ENCODE measurements at regions not wholly inside any gene's neighbourhood (a gene's known extent, or its start where the extent isn't known, plus 50 kb on each side); places are given as distances from the start of the nearest gene placed in this dataset.

DNA sequence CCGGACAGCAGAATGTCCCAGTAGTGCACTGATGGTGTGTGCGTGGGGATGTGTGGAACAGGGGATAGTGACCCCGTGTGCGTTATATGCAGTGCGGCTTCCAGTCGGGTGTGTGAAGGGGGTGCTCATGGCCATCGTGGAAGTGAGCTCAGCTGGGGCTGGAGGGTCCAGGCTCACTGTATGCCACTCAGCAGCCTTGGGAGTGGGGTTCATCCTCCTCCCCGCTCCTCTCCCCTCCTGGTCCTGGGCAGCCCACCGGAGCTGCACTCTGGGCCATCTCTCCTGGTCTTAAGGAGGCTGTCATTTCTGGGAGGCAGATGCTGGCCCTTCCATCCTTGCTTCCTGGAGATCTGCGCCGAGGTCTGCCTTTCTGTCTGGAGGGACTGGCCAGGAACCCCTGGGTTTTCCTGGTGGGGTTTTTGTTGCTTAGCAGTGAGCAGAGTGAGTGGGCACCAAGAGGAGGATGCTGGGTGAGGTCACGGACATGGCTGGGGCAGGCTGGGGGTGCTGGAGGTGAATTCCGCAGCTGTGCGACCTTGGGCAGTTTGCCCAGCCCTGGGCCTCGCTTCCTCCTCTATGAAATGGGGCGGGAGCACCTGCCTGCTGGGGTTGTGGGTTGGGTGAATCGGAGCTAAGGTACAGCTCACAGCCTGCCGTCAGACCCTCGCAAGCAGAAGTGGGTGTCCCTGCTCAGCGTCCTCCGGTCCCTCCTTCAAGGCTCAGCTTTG, 164.1 kb downstream of the SEC14L1 start:
- peaks cover 28% of the 10 kb centered on the region for H3K4me1 ChIP-seq (ENCODE audit: control insufficient read depth, insufficient read depth, low read length)
- H3K9me3 ChIP-seq (ENCODE audit: control insufficient read depth, low read length) = no peaks in the 10 kb centered on the region
- H3K27me3 ChIP-seq (ENCODE audit: control insufficient read depth, insufficient read depth, low read length) = no peaks in the 10 kb centered on the region
- H3K36me3 ChIP-seq (ENCODE audit: control insufficient read depth, insufficient read depth, low read length) = no peaks in the 10 kb centered on the region
- H3K4me3 ChIP-seq (ENCODE audit: low read length) = no peak overlapping the region
- no peak overlapping the region for H3K9ac ChIP-seq (ENCODE audit: low read length)

DNA sequence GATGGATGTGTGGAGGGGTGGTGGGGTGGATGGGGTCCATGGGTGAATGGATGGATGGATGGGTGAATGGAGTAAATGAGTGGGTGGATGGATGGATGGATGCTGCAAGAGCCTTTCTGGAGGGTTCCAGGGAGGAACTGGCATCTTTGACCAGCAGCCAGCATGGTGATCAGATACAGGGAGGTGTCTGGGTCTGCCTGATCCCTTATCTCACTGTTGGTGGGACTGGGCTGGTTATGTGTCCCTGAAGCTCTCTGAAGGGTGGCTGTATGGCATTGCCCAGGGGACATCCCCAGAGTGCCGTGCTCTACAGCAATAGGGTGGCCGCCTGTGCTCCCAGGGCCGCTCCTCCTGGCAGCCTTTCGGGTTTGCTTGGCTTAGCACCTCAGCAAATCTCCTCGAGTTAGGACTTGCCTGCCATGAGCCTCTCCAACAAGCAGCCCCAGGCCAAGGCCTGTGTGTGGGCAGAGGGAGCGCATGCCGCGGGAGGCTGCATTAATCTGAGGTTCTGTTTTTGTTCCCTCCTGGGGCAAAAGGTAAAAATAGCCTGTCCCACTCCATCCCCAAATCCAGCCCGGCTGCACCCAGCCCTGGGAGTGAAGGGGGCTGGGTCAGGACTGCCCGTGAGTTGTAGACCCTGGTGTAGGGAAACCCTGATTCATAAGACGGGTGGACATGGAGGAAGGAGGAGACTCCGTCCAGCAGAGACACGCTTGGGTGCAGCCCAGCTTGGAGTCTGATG, 165.4 kb downstream of the SEC14L1 start:
- no peaks in the 10 kb centered on the region for H3K36me3 ChIP-seq (ENCODE audit: control insufficient read depth, insufficient read depth, low read length)
- H3K4me1 ChIP-seq (ENCODE audit: control insufficient read depth, insufficient read depth, low read length) = peaks cover 22% of the 10 kb centered on the region
- H3K27me3 ChIP-seq (ENCODE audit: control insufficient read depth, insufficient read depth, low read length) = no peaks in the 10 kb centered on the region
- H3K9me3 ChIP-seq (ENCODE audit: control insufficient read depth, low read length) = no peaks in the 10 kb centered on the region
- H3K4me3 ChIP-seq (ENCODE audit: low read length) = no peak overlapping the region
- no peak overlapping the region for H3K9ac ChIP-seq (ENCODE audit: low read length)

DNA sequence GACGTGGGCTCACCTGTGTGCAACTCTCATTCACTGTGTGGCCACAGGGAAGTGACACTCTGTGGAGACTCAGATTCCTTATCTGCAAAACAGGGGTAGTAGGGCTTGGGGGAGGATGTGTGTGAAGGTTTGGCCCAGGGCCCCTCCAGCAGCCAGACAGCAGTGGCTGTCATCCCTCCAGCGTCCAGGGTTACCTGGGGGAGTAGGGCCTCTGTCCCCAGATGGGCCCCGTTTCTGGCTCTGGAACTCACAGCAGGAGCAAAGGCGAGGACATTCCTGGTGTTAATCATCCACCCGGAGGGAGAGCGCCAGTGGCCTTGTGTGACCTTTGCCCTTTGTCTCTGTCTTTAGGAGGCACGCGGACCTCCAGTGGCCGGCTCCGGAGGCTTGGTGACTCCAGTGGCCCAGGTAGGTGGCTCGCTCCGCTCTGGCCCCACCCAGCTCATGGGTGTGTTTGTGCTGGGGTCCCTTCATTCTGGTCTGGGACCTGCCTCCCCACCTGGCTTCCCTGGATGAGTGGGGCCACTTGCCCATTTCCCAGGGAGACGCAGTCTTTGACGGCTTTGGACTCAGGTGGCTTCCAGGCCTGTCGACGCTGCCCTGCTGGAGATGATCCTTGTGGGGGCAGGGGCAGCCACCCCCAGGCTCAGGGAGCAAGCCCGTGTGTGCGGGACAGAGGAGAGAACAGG, 166.2 kb downstream of the SEC14L1 start:
- H3K36me3 ChIP-seq (ENCODE audit: control insufficient read depth, insufficient read depth, low read length) = no peaks in the 10 kb centered on the region
- no peak overlapping the region for H3K9ac ChIP-seq (ENCODE audit: low read length)
- H3K9me3 ChIP-seq (ENCODE audit: control insufficient read depth, low read length) = no peaks in the 10 kb centered on the region
- H3K27me3 ChIP-seq (ENCODE audit: control insufficient read depth, insufficient read depth, low read length) = no peaks in the 10 kb centered on the region
- H3K4me3 ChIP-seq (ENCODE audit: low read length) = no peak overlapping the region
- peaks cover 14% of the 10 kb centered on the region for H3K4me1 ChIP-seq (ENCODE audit: control insufficient read depth, insufficient read depth, low read length)

DNA sequence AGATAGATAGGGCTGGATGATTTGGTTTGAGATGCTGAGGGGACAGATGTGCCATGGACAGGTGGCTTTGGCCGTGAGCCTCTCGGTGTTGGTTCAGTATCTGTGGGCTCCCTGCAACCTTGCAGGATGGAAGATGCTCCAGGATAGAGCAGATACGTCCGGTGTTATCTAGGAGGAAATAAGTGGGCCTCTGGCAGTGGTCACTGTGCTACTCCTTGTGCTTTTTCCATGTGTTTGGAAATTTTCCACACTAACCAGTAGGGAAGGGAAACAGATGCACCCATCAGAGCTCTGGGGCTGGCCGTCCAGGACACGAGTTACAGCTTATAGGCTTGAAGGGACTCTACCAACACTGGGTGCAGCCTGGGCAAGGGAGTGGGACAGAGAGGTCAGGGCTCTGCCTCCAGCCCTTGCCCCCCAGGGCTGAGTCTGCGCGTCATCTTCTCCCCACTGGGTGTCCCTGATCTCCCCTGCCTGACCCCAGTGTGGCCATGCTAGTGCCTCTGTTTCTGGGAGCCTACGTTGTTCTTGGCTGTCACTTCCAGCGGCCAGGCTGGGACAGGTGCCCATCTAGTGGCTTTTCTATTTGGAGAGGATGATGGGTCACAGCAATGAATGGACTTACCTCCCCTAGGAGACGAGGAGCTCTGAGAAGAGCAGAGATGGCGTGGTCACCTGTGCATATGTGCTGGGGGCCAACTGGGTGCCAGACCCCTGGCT, 166.9 kb downstream of the SEC14L1 start:
- no peaks in the 10 kb centered on the region for H3K9me3 ChIP-seq (ENCODE audit: control insufficient read depth, low read length)
- H3K27me3 ChIP-seq (ENCODE audit: control insufficient read depth, insufficient read depth, low read length) = no peaks in the 10 kb centered on the region
- no peak overlapping the region for H3K4me3 ChIP-seq (ENCODE audit: low read length)
- no peak overlapping the region for H3K9ac ChIP-seq (ENCODE audit: low read length)
- H3K36me3 ChIP-seq (ENCODE audit: control insufficient read depth, insufficient read depth, low read length) = peaks cover 3% of the 10 kb centered on the region
- H3K4me1 ChIP-seq (ENCODE audit: control insufficient read depth, insufficient read depth, low read length) = peaks cover 12% of the 10 kb centered on the region

DNA sequence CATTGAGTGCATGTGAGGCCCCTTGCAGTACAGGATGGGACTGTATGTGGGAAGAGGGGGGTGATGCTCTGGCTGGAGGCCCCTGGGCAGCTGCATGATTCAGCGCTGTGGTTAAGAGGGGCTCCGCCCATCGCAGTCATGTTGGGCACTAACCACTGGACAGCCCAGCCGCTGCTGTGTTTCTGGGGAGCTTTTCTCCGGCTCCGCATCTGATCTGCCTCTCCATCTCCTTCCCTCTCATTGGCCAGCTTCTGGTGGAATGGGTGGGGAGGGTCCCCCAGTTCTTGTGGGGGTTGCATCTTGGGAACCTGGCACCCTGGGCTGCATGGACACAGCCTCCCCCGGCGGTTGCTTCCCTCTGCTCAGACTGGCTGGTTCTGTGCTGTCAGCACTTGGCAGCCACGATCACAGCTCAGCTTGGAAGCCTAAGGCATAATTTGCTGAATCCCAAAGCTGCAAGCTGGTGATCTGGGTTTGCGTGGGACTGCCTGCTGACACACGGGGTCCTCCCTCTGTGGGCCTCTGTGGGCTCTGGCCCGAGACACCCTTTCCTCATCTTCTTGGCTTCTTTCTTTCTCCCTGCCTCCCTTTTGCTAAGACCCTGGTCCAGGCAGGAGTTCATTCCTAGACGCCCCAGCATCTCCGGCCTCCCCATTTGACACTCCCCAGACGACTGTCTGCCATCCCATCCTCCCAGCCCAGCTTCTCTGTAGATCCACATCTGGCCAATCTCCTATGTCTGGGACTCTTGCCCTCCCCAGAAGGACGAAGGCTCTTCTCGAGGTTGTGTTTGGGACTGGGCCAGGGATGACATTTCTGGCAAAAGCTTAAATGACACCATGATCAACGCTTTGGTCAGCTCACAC, 168.3 kb downstream of the SEC14L1 start:
- Histone ChIP-seq H3K9ac (ENCODE audit: low read length) (no peak overlapping the region), H3K4me1 (ENCODE audit: control insufficient read depth, insufficient read depth, low read length) (peaks cover 22% of the 10 kb centered on the region), H3K27me3 (ENCODE audit: control insufficient read depth, insufficient read depth, low read length) (no peaks in the 10 kb centered on the region), H3K36me3 (ENCODE audit: control insufficient read depth, insufficient read depth, low read length) (peaks cover 4% of the 10 kb centered on the region), H3K9me3 (ENCODE audit: control insufficient read depth, low read length) (no peaks in the 10 kb centered on the region), H3K4me3 (ENCODE audit: low read length) (no peak overlapping the region)

DNA sequence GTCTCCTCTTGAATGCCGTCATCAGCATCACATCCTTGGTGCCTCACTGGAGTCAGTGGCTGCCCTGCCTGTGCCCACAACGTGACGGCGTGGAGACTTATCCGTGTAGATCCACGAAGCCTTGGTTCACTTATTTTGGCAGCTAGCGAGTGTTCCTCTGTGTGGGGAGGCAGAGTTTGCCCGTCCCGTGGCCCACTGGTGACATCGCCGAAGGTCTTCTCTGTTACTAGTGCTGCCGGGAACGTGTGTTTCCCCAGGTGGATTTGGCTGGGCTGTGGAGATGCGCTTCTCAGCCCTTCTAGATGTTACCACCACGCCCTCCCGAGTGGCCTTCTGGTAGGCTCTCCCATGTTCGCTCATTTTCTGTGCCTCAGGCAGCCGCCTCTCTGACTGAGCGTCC, 169.6 kb downstream of the SEC14L1 start:
- H3K4me1 ChIP-seq (ENCODE audit: control insufficient read depth, insufficient read depth, low read length) = peaks cover 22% of the 10 kb centered on the region

DNA sequence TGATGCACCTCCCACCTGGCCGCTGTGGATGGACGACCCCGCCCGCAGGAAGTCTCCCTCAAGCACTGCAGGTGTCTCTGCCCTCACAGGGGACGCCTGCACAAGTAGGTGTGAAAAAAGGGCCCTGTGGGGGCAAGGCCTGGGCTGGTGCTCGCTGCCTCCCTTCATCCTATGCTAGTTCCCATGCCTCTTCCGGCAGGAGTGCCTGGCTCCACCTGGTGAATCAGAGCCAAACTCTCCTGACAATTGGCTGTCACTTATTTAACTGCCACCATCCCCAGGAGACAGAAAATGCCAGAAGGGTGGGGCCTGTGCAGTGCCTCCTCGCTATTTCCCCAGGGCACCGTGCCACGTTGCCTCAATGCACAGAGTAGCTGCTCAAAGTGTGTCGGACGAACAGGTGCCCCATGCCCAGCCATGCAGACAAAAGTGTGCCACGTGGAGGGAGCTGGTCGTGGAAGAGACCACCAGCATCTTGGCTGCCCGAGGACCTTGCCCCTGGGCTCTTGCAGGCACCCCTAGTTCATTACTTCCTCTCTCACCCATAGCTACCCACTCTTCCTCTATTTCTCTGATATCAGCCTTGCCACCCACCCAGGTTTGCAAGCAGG, 170.7 kb downstream of the SEC14L1 start:
- Histone ChIP-seq H3K9ac (ENCODE audit: low read length) (no peak overlapping the region), H3K4me3 (ENCODE audit: low read length) (no peak overlapping the region), H3K9me3 (ENCODE audit: control insufficient read depth, low read length) (no peaks in the 10 kb centered on the region), H3K36me3 (ENCODE audit: control insufficient read depth, insufficient read depth, low read length) (peaks cover 4% of the 10 kb centered on the region), H3K27me3 (ENCODE audit: control insufficient read depth, insufficient read depth, low read length) (no peaks in the 10 kb centered on the region), H3K4me1 (ENCODE audit: control insufficient read depth, insufficient read depth, low read length) (peaks cover 17% of the 10 kb centered on the region)

More for the DNA sequence above, 169.6 kb downstream of the SEC14L1 start:
- Histone ChIP-seq H3K36me3 (ENCODE audit: control insufficient read depth, insufficient read depth, low read length) (peaks cover 4% of the 10 kb centered on the region), H3K9ac (ENCODE audit: low read length) (no peak overlapping the region), H3K4me3 (ENCODE audit: low read length) (no peak overlapping the region), H3K27me3 (ENCODE audit: control insufficient read depth, insufficient read depth, low read length) (no peaks in the 10 kb centered on the region), H3K9me3 (ENCODE audit: control insufficient read depth, low read length) (no peaks in the 10 kb centered on the region)

DNA sequence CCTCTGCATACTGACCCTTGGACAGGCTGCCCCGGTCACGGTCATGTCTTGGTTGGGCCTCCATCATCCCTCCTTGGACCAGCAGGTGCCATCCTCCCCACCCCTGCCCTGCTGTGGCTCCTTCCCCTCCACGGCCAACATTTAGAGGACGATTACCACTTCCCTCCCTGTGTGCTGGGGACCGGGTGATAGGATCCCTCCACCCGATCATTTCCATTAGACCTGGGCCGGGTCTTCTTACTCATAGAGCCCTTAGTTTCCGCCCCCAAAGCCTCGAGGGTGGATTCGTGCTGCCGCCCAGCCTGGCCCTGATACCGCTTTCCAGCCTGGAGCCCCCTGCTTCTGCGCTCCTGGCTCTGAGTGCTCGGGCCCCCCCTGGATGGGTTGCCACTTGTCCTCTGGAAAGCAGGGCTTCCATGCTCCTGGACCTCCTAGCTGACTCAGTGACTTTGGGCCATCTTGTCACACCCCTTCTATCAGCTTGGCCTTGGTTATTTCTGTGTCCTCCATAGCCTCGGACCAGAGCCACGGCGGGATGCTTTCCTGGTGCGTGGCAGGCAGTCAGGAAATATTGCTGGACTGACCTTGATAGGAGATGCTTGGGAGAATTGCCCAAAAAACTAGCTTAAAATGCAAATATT, 171.4 kb downstream of the SEC14L1 start:
- Histone ChIP-seq H3K9me3 (ENCODE audit: control insufficient read depth, low read length) (no peaks in the 10 kb centered on the region), H3K9ac (ENCODE audit: low read length) (no peak overlapping the region), H3K4me1 (ENCODE audit: control insufficient read depth, insufficient read depth, low read length) (peaks cover 10% of the 10 kb centered on the region), H3K36me3 (ENCODE audit: control insufficient read depth, insufficient read depth, low read length) (peaks cover 4% of the 10 kb centered on the region), H3K4me3 (ENCODE audit: low read length) (no peak overlapping the region), H3K27me3 (ENCODE audit: control insufficient read depth, insufficient read depth, low read length) (no peaks in the 10 kb centered on the region)

DNA sequence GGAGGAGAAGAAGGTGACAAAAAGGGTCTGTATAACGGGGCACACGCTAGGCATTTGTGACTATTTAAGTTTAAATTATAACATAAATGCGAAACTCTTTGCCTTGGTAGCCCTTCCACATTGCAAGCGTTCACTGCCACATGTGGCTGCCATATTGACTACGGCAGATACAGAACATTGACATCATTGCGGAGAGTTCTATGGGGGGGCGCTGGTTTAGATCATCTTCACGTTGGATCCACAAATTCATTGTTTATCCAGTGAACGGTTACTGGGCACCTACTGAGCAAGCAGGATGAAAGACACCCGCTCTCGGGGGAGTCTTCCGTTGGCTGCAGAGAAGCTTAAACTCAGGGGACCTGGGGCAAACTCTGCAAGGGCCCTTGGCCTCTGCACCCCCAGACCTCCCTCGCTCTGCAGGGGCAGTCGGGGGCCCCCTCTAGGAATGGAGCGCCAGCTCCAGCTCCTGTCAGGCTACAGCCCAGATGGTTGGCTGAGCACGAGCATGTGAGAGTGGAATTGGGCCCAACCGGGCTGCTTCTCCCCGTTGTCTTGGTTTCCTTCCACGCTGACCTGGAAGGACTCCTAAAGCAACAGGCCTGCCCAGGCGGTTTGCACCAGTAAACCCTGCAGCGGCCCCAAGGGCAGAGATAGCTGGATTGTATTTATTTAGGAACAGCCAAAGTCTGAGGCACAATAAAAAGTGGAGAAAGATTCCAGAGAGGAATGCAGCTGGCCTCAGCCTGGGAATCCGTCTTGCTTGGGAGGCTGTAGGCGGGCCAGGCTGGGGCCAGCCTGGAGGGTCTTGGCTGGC, 172.2 kb downstream of the SEC14L1 start:
- Histone ChIP-seq H3K36me3 (ENCODE audit: control insufficient read depth, insufficient read depth, low read length) (peaks cover 4% of the 10 kb centered on the region), H3K9me3 (ENCODE audit: control insufficient read depth, low read length) (no peaks in the 10 kb centered on the region), H3K27me3 (ENCODE audit: control insufficient read depth, insufficient read depth, low read length) (no peaks in the 10 kb centered on the region), H3K9ac (ENCODE audit: low read length) (no peak overlapping the region), H3K4me3 (ENCODE audit: low read length) (no peak overlapping the region), H3K4me1 (ENCODE audit: control insufficient read depth, insufficient read depth, low read length) (peaks cover 10% of the 10 kb centered on the region)

DNA sequence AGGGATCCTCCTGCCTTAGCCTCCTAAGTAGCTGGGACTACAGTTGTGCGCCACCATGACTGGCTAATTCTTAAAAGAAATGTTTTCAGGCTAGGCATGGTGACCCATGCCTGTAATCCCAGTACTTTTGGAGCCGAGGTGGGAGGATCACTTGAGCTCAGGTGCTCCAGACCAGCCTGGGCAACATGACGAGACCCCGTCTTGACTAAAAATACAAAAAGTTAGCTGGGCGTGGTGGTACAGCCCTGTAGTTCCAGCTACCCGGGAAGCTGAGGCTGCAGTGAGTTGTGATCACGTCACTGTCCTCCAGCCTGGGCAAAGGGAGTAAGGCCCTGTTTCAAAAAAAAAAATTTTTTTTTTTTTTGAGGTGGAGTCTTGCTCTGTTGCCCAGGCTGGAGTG, 173.1 kb downstream of the SEC14L1 start:
- Histone ChIP-seq H3K36me3 (ENCODE audit: control insufficient read depth, insufficient read depth, low read length) (peaks cover 4% of the 10 kb centered on the region), H3K9ac (ENCODE audit: low read length) (no peak overlapping the region), H3K27me3 (ENCODE audit: control insufficient read depth, insufficient read depth, low read length) (no peaks in the 10 kb centered on the region), H3K4me3 (ENCODE audit: low read length) (no peak overlapping the region), H3K9me3 (ENCODE audit: control insufficient read depth, low read length) (no peaks in the 10 kb centered on the region), H3K4me1 (ENCODE audit: control insufficient read depth, insufficient read depth, low read length) (peaks cover 18% of the 10 kb centered on the region)
